ENCODE measurements at regions not wholly inside any gene's neighbourhood (a gene's known extent, or its start where the extent isn't known, plus 50 kb on each side); places are given as distances from the start of the nearest gene placed in this dataset.

- no peaks in the 10 kb centered on the region for H3K4me1 ChIP-seq (ENCODE audit: insufficient read depth)
- DNase-seq, result no peak
- in situ Hi-C loops (cut with MboI), result no loop called here
- no peaks in the 10 kb centered on the region for H3K79me2 ChIP-seq (ENCODE audit: insufficient read depth)
- TF ChIP-seq EZH2phosphoT487 (IDR thresholded peaks at IDR 0.05; ENCODE audit: insufficient read depth, low read depth) (no peak), EZH2 (IDR thresholded peaks at IDR 0.05; ENCODE audit: insufficient read depth, poor library complexity, severe bottlenecking) (no peak)
- no peak overlapping the region for H3K4me3 ChIP-seq
- H4K20me1 ChIP-seq (ENCODE audit: insufficient read depth), result no peaks in the 10 kb centered on the region
- no peaks in the 10 kb centered on the region for H3K9me3 ChIP-seq (ENCODE audit: low read depth)
- no peaks in the 10 kb centered on the region for H3F3A ChIP-seq (ENCODE audit: insufficient read depth)
- H3K4me2 ChIP-seq (ENCODE audit: unreplicated experiment), result no peak overlapping the region
- no peaks in the 10 kb centered on the region for H3K9me2 ChIP-seq (ENCODE audit: insufficient read depth)
- no peaks in the 10 kb centered on the region for H3K27me3 ChIP-seq (replicated peaks; ENCODE audit: insufficient read depth)
- no peak overlapping the region for H2AFZ ChIP-seq
- H3K9ac ChIP-seq, result no peak overlapping the region
- H3K36me3 ChIP-seq (ENCODE audit: low read depth), result no peaks in the 10 kb centered on the region
- no peak overlapping the region for H3K27ac ChIP-seq
These were observed 56.4 kb upstream of the SPOCK3 start for GRCh38 chr4:167290678-167291077.

- Histone ChIP-seq H3K79me2 (ENCODE audit: insufficient read depth) (no peaks in the 10 kb centered on the region), H3K27me3 (replicated peaks; ENCODE audit: insufficient read depth) (no peaks in the 10 kb centered on the region), H3K4me3 (no peak overlapping the region), H3K9ac (no peak overlapping the region), H3F3A (ENCODE audit: insufficient read depth) (no peaks in the 10 kb centered on the region), H2AFZ (no peak overlapping the region), H3K27ac (no peak overlapping the region), H3K4me1 (ENCODE audit: insufficient read depth) (no peaks in the 10 kb centered on the region), H3K4me2 (ENCODE audit: unreplicated experiment) (no peak overlapping the region), H3K36me3 (ENCODE audit: low read depth) (no peaks in the 10 kb centered on the region), H4K20me1 (ENCODE audit: insufficient read depth) (no peaks in the 10 kb centered on the region), H3K9me2 (ENCODE audit: insufficient read depth) (no peaks in the 10 kb centered on the region), H3K9me3 (ENCODE audit: low read depth) (no peaks in the 10 kb centered on the region)
- DNase-seq, result no peak
- in situ Hi-C loops (cut with MboI), result no loop called here
- 10 to 24% methylated on average over 2 of the region's 2 CpGs for WGBS, 2 experiments (ENCODE audit: low coverage in 1 of 2, low lambda C conversion rate in 2 of 2, missing lambda C conversion rate in 2 of 2)
- TF ChIP-seq EZH2phosphoT487 (IDR thresholded peaks at IDR 0.05; ENCODE audit: insufficient read depth, low read depth) (no peak), EZH2 (IDR thresholded peaks at IDR 0.05; ENCODE audit: insufficient read depth, poor library complexity, severe bottlenecking) (no peak)
These were observed 74.6 kb upstream of the SPOCK3 start for GRCh38 chr4:167308876-167309275.

- H3K36me3 ChIP-seq (ENCODE audit: low read depth), result no peaks in the 10 kb centered on the region
- no peaks in the 10 kb centered on the region for H3F3A ChIP-seq (ENCODE audit: insufficient read depth)
- H3K9me3 ChIP-seq (ENCODE audit: low read depth), result no peaks in the 10 kb centered on the region
- no peaks in the 10 kb centered on the region for H3K9me2 ChIP-seq (ENCODE audit: insufficient read depth)
- H2AFZ ChIP-seq, result no peak overlapping the region
- H3K4me2 ChIP-seq (ENCODE audit: unreplicated experiment), result no peak overlapping the region
- in situ Hi-C loops (cut with MboI), result no loop called here
- 32 to 41% methylated on average over 4 of the region's 4 CpGs for WGBS, 2 experiments (ENCODE audit: low coverage in 1 of 2, low lambda C conversion rate in 2 of 2, missing lambda C conversion rate in 2 of 2)
- H4K20me1 ChIP-seq (ENCODE audit: insufficient read depth), result no peaks in the 10 kb centered on the region
- H3K4me1 ChIP-seq (ENCODE audit: insufficient read depth), result no peaks in the 10 kb centered on the region
- TF ChIP-seq EZH2phosphoT487 (IDR thresholded peaks at IDR 0.05; ENCODE audit: insufficient read depth, low read depth), result no peak
- no peak for TF ChIP-seq EZH2 (IDR thresholded peaks at IDR 0.05; ENCODE audit: insufficient read depth, poor library complexity, severe bottlenecking)
- no peaks in the 10 kb centered on the region for H3K27me3 ChIP-seq (replicated peaks; ENCODE audit: insufficient read depth)
- H3K27ac ChIP-seq, result no peak overlapping the region
- H3K79me2 ChIP-seq (ENCODE audit: insufficient read depth), result no peaks in the 10 kb centered on the region
- no peak overlapping the region for H3K4me3 ChIP-seq
- DNase-seq, result no peak
- H3K9ac ChIP-seq, result no peak overlapping the region
These were observed 87.0 kb upstream of the SPOCK3 start for GRCh38 chr4:167321299-167321698.

- no peak overlapping the region for H3K4me3 ChIP-seq
- H3K9me3 ChIP-seq (ENCODE audit: low read depth), result no peaks in the 10 kb centered on the region
- H4K20me1 ChIP-seq (ENCODE audit: insufficient read depth), result no peaks in the 10 kb centered on the region
- H3K27ac ChIP-seq, result no peak overlapping the region
- DNase-seq, result no peak
- no peaks in the 10 kb centered on the region for H3F3A ChIP-seq (ENCODE audit: insufficient read depth)
- no peak overlapping the region for H3K4me2 ChIP-seq (ENCODE audit: unreplicated experiment)
- H3K36me3 ChIP-seq (ENCODE audit: low read depth), result no peaks in the 10 kb centered on the region
- no peaks in the 10 kb centered on the region for H3K79me2 ChIP-seq (ENCODE audit: insufficient read depth)
- no peaks in the 10 kb centered on the region for H3K27me3 ChIP-seq (replicated peaks; ENCODE audit: insufficient read depth)
- 26 to 32% methylated on average over 6 of the region's 6 CpGs for WGBS, 2 experiments (ENCODE audit: low coverage in 1 of 2, low lambda C conversion rate in 2 of 2, missing lambda C conversion rate in 2 of 2)
- in situ Hi-C loops (cut with MboI), result no loop called here
- H3K9me2 ChIP-seq (ENCODE audit: insufficient read depth), result no peaks in the 10 kb centered on the region
- no peak overlapping the region for H2AFZ ChIP-seq
- H3K9ac ChIP-seq, result no peak overlapping the region
- no peaks in the 10 kb centered on the region for H3K4me1 ChIP-seq (ENCODE audit: insufficient read depth)
- no peak for TF ChIP-seq EZH2 (IDR thresholded peaks at IDR 0.05; ENCODE audit: insufficient read depth, poor library complexity, severe bottlenecking)
- TF ChIP-seq EZH2phosphoT487 (IDR thresholded peaks at IDR 0.05; ENCODE audit: insufficient read depth, low read depth), result no peak
These were observed 105.5 kb upstream of the SPOCK3 start for GRCh38 chr4:167339781-167340180.

- Histone ChIP-seq H3K4me2 (ENCODE audit: unreplicated experiment) (no peak overlapping the region), H3K9me2 (ENCODE audit: insufficient read depth) (no peaks in the 10 kb centered on the region), H3K4me3 (no peak overlapping the region), H4K20me1 (ENCODE audit: insufficient read depth) (no peaks in the 10 kb centered on the region), H3K79me2 (ENCODE audit: insufficient read depth) (no peaks in the 10 kb centered on the region), H3K27me3 (replicated peaks; ENCODE audit: insufficient read depth) (no peaks in the 10 kb centered on the region), H3K27ac (no peak overlapping the region), H3K9me3 (ENCODE audit: low read depth) (no peaks in the 10 kb centered on the region), H3K4me1 (ENCODE audit: insufficient read depth) (no peaks in the 10 kb centered on the region), H3F3A (ENCODE audit: insufficient read depth) (no peaks in the 10 kb centered on the region), H2AFZ (no peak overlapping the region), H3K9ac (no peak overlapping the region), H3K36me3 (ENCODE audit: low read depth) (no peaks in the 10 kb centered on the region)
- in situ Hi-C loops (cut with MboI), result no loop called here
- DNase-seq, result no peak
- 10 to 13% methylated on average over 3 of the region's 3 CpGs for WGBS, 2 experiments (ENCODE audit: low coverage in 1 of 2, low lambda C conversion rate in 2 of 2, missing lambda C conversion rate in 2 of 2)
- TF ChIP-seq EZH2phosphoT487 (IDR thresholded peaks at IDR 0.05; ENCODE audit: insufficient read depth, low read depth), result no peak
- TF ChIP-seq EZH2 (IDR thresholded peaks at IDR 0.05; ENCODE audit: insufficient read depth, poor library complexity, severe bottlenecking), result no peak
These were observed 125.4 kb upstream of the SPOCK3 start for GRCh38 chr4:167359711-167360110.
